H1 (cell line): ENCODE measurements at regions not wholly inside any gene's neighbourhood (a gene's known extent, or its start where the extent isn't known, plus 50 kb on each side); places are given as distances from the start of the nearest gene placed in this dataset.

Experiments used
- CTCF ChIA-PET: fragments of 300-600 bp; sonication (Branson Sonifier 250); formaldehyde crosslinking; loops from one replicate; lab custom pipeline; 2021; ENCODE audit not compliant: partially characterized antibody; lab: Charles Lee
- POLR2A ChIA-PET: fragments of 300-600 bp; sonication (Branson Sonifier 250); formaldehyde crosslinking; loops from one replicate; lab custom pipeline; 2021; ENCODE audit warnings: inconsistent platforms; ENCODE audit not compliant: partially characterized antibody; lab: Charles Lee
- DNase-seq, 2 experiments: peaks; one replicate each; pipeline versions ENCODE4 v3.0.0 to v3.0.0-alpha.2; 2010 to 2022; ENCODE audit warnings: low spot score in 2 of 2, low read depth in 1 of 2, mixed read lengths in 1 of 2
- FAIRE-seq: peaks from 2 replicates; lab custom pipeline; 2011; peaks lifted over from hg19 to GRCh38; lab: Jason Lieb, UNC
- H2AFZ ChIP-seq: 2 replicates; pipeline ENCODE4 v1.8.1; 2012; ENCODE audit warnings: low read length, inconsistent platforms
- H2AK5ac ChIP-seq: 2 replicates; pipeline ENCODE4 v1.6.1; 2013; ENCODE audit warnings: low read depth, low read length
- H2BK120ac ChIP-seq: replicated peaks from 2 replicates; pipeline ENCODE3; 2013; ENCODE audit warnings: low read depth, low read length, inconsistent platforms
- H2BK12ac ChIP-seq: 2 replicates; pipeline ENCODE4 v1.6.1; 2013; ENCODE audit warnings: low read depth, low read length
- H2BK15ac ChIP-seq: 2 replicates; pipeline ENCODE4 v1.6.1; 2013; ENCODE audit warnings: low read length
- H2BK20ac ChIP-seq: 2 replicates; pipeline ENCODE4 v1.6.1; 2013; ENCODE audit warnings: low read length
- H2BK5ac ChIP-seq: 2 replicates; pipeline ENCODE4 v1.6.1; 2013; ENCODE audit warnings: low read depth, low read length
- H3K14ac ChIP-seq: 2 replicates; pipeline ENCODE4 v1.6.1; 2013; ENCODE audit warnings: inconsistent platforms; ENCODE audit not compliant: insufficient read length
- H3K18ac ChIP-seq: 2 replicates; pipeline ENCODE4 v1.6.1; 2013; ENCODE audit warnings: low read length; ENCODE audit errors: extremely low read depth
- H3K23ac ChIP-seq: 2 replicates; pipeline ENCODE4 v1.6.1; 2013; ENCODE audit warnings: inconsistent platforms; ENCODE audit not compliant: insufficient read length
- H3K23me2 ChIP-seq: 2 replicates; pipeline ENCODE4 v1.6.1; 2013; ENCODE audit warnings: low read depth, low read length
- H3K27ac ChIP-seq: 2 replicates; pipeline ENCODE4 v1.6.1; 2011; ENCODE audit warnings: low read depth, low read length, inconsistent platforms
- H3K27me3 ChIP-seq, 4 experiments: replicated peaks in 1 of 4; 1 replicate in 1 of 4; 2 replicates in 3 of 4; pipeline versions ENCODE4 v1.6.1 to v1.8.1; 2011 to 2013; ENCODE audit warnings: low read length in 3 of 4, mild to moderate bottlenecking in 3 of 4, inconsistent platforms in 2 of 4, mixed read lengths in 2 of 4, moderate library complexity in 1 of 4; ENCODE audit not compliant: control insufficient read depth in 3 of 4, insufficient read depth in 3 of 4; ENCODE audit errors: extremely low read depth in 1 of 4
- H3K36me3 ChIP-seq, 4 experiments: 2 replicates each; pipeline versions ENCODE4 v1.6.1 to v1.8.1; 2011 to 2013; ENCODE audit warnings: mild to moderate bottlenecking in 4 of 4, low read length in 3 of 4, moderate library complexity in 2 of 4, control low read depth in 1 of 4, inconsistent platforms in 1 of 4; ENCODE audit not compliant: insufficient read depth in 4 of 4, control insufficient read depth in 2 of 4
- H3K4ac ChIP-seq: replicated peaks from 2 replicates; pipeline ENCODE3; 2013; ENCODE audit warnings: low read length, low read depth, mixed read lengths, inconsistent platforms; ENCODE audit not compliant: insufficient read length
- H3K4me1 ChIP-seq, 4 experiments: replicated peaks in 1 of 4; 1 replicate in 1 of 4; 2 replicates in 3 of 4; pipeline versions ENCODE4 v1.6.1 to v1.8.1; 2011 to 2013; ENCODE audit warnings: low read length in 3 of 4, inconsistent platforms in 2 of 4, mixed read lengths in 1 of 4; ENCODE audit not compliant: insufficient read depth in 4 of 4, control insufficient read depth in 3 of 4
- H3K4me2 ChIP-seq, 2 experiments: 2 replicates each; pipeline versions ENCODE4 v1.6.1 to v1.8.1; 2011 to 2013; ENCODE audit warnings: low read depth in 2 of 2, low read length in 2 of 2, control low read depth in 1 of 2, inconsistent platforms in 1 of 2, mild to moderate bottlenecking in 1 of 2; ENCODE audit not compliant: insufficient read depth in 1 of 2
- H3K4me3 ChIP-seq, 4 experiments: fragments of 200-600, 300-600 bp in 1 of 4; sonication (generic), shearing (Covaris generic), sonication (Bioruptor Twin) in 1 of 4; 2 replicates each; pipeline versions ENCODE4 v1.5.1 to v1.8.1; 2011 to 2016; ENCODE audit warnings: low read length in 4 of 4, low read depth in 3 of 4, control low read depth in 2 of 4, inconsistent platforms in 2 of 4, mild to moderate bottlenecking in 2 of 4, mixed read lengths in 1 of 4, moderate library complexity in 1 of 4; ENCODE audit not compliant: insufficient read depth in 2 of 4; ENCODE audit errors: extremely low read depth in 1 of 4
- H3K56ac ChIP-seq: replicated peaks from 2 replicates; pipeline ENCODE3; 2013; ENCODE audit warnings: low read depth, mild to moderate bottlenecking, mixed read lengths, low read length, inconsistent platforms; ENCODE audit not compliant: insufficient read length
- H3K79me1 ChIP-seq: 2 replicates; pipeline ENCODE4 v1.6.1; 2013; ENCODE audit warnings: low read depth, low read length, control low read depth
- H3K79me2 ChIP-seq, 2 experiments: 2 replicates each; pipeline versions ENCODE4 v1.6.1 to v1.8.1; 2012 to 2013; ENCODE audit warnings: low read length in 2 of 2, mild to moderate bottlenecking in 2 of 2, inconsistent platforms in 1 of 2; ENCODE audit not compliant: insufficient read depth in 2 of 2, control insufficient read depth in 1 of 2
- H3K9ac ChIP-seq, 4 experiments: replicated peaks in 1 of 4; 1 replicate in 1 of 4; 2 replicates in 3 of 4; pipeline versions ENCODE4 v1.6.1 to v1.8.1; 2011 to 2013; ENCODE audit warnings: low read depth in 3 of 4, low read length in 3 of 4, control low read depth in 2 of 4, mild to moderate bottlenecking in 2 of 4, moderate library complexity in 2 of 4, inconsistent platforms in 1 of 4; ENCODE audit errors: extremely low read depth in 1 of 4
- H3K9me3 ChIP-seq, 2 experiments: 2 replicates each; pipeline versions ENCODE4 v1.6.1 to v1.8.1; 2012 to 2013; ENCODE audit warnings: mild to moderate bottlenecking in 2 of 2, moderate library complexity in 2 of 2, control low read depth in 1 of 2, inconsistent platforms in 1 of 2, low read depth in 1 of 2, low read length in 1 of 2, mixed read lengths in 1 of 2; ENCODE audit not compliant: insufficient read depth in 2 of 2
- H4K20me1 ChIP-seq, 2 experiments: replicated peaks in 1 of 2; 2 replicates each; pipeline versions ENCODE3 to v1.8.1; 2011 to 2013; ENCODE audit warnings: inconsistent platforms in 2 of 2, low read length in 2 of 2, mild to moderate bottlenecking in 1 of 2; ENCODE audit not compliant: insufficient read depth in 2 of 2, control insufficient read depth in 1 of 2
- H4K5ac ChIP-seq: 2 replicates; pipeline ENCODE4 v1.6.1; 2013; ENCODE audit warnings: low read length, low read depth, mixed read lengths, inconsistent platforms; ENCODE audit not compliant: insufficient read length
- H4K8ac ChIP-seq: 2 replicates; pipeline ENCODE4 v1.8.0; 2013; ENCODE audit warnings: mild to moderate bottlenecking, moderate library complexity, low read length, inconsistent platforms; ENCODE audit not compliant: insufficient read depth; ENCODE audit errors: extremely low read depth
- H4K91ac ChIP-seq: replicated peaks from 2 replicates; pipeline ENCODE3; 2013; ENCODE audit warnings: low read length, mixed read lengths, inconsistent platforms; ENCODE audit not compliant: insufficient read length
- ATF3 ChIP-seq: IDR thresholded peaks from 2 replicates; pipeline ENCODE4 v1.6.1; 2011; ENCODE audit warnings: low read depth, mild to moderate bottlenecking, low read length; ENCODE audit not compliant: insufficient read depth
- BCL11A ChIP-seq, 2 experiments: IDR thresholded peaks; one replicate each; pipeline ENCODE4 v1.6.1; 2011; ENCODE audit warnings: low read depth in 2 of 2, low read length in 2 of 2, mild to moderate bottlenecking in 2 of 2
- CBX5 ChIP-seq: fragments of 300-800, 300-1000 bp; sonication (generic); IDR thresholded peaks from 2 replicates; pipeline ENCODE4 v1.7.1; 2016; ENCODE audit warnings: antibody characterized with exemption, low read length, low read depth
- CBX8 ChIP-seq: fragments of 300-800, 300-1000 bp; sonication (generic); IDR thresholded peaks from 2 replicates; pipeline ENCODE4 v1.7.1; 2016; ENCODE audit warnings: low read depth, low read length, borderline replicate concordance
- CTBP2 ChIP-seq: IDR thresholded peaks from 2 replicates; pipeline ENCODE4 v1.7.0; 2011; ENCODE audit warnings: borderline replicate concordance, mild to moderate bottlenecking, moderate library complexity, mixed read lengths, low read length; ENCODE audit not compliant: insufficient read depth, insufficient read length
- EP300 ChIP-seq, 2 experiments: IDR thresholded peaks; 1 replicate in 1 of 2; 2 replicates in 1 of 2; pipeline ENCODE4 v1.6.1; 2011 to 2012; ENCODE audit warnings: low read depth in 2 of 2, low read length in 2 of 2, mild to moderate bottlenecking in 2 of 2, borderline replicate concordance in 1 of 2, inconsistent platforms in 1 of 2, moderate library complexity in 1 of 2
- EZH2 ChIP-seq: fragments of 200-600 bp; sonication (generic); IDR thresholded peaks from 2 replicates; pipeline ENCODE4 v1.7.1; 2012; ENCODE audit warnings: low read depth, mild to moderate bottlenecking, moderate library complexity, low read length, inconsistent platforms; ENCODE audit not compliant: severe bottlenecking
- HDAC6 ChIP-seq: IDR thresholded peaks from one replicate; pipeline ENCODE4 v1.7.1; 2012; ENCODE audit warnings: low read depth, mild to moderate bottlenecking, inconsistent platforms, low read length, moderate library complexity
- JUND ChIP-seq: IDR thresholded peaks from 2 replicates; pipeline ENCODE4 v1.6.1; 2011; ENCODE audit warnings: mild to moderate bottlenecking, improper control_type of control experiment, low read length
- KDM5A ChIP-seq: fragments of 200-600 bp; IDR thresholded peaks from 2 replicates; pipeline ENCODE4 v1.7.1; 2012; ENCODE audit warnings: mild to moderate bottlenecking, low read length, inconsistent platforms, mixed read lengths
- MAFK ChIP-seq: IDR thresholded peaks from 2 replicates; pipeline ENCODE4 v1.6.1; 2012; ENCODE audit warnings: low read depth, mild to moderate bottlenecking, improper control_type of control experiment, low read length
- POLR2A ChIP-seq, 2 experiments: IDR thresholded peaks; 1 replicate in 1 of 2; 2 replicates in 1 of 2; pipeline ENCODE4 v1.6.1; 2011; ENCODE audit warnings: low read depth in 2 of 2, low read length in 2 of 2, mild to moderate bottlenecking in 2 of 2; ENCODE audit errors: control extremely low read depth in 1 of 2
- SIN3A ChIP-seq, 2 experiments: IDR thresholded peaks in 1 of 2; conservative IDR thresholded peaks in 1 of 2; 2 replicates each; pipeline ENCODE4 v1.6.1; 2011 to 2012; ENCODE audit warnings: low read length in 2 of 2, improper control_type of control experiment in 1 of 2, low read depth in 1 of 2, mild to moderate bottlenecking in 1 of 2
- TAF7 ChIP-seq: optimal IDR thresholded peaks from 2 replicates; pipeline ENCODE3; 2011; ENCODE audit warnings: low read depth, mild to moderate bottlenecking, inconsistent platforms, low read length, moderate library complexity, borderline replicate concordance
- WGBS, 2 experiments: shearing (Covaris generic) in 1 of 2; methylation state at CpG; one replicate each; pipeline versions ENCODE4 v1.1.6 to v1.1.7; 2013 to 2015; ENCODE audit warnings: low lambda C conversion rate in 2 of 2, mixed read lengths in 2 of 2, inconsistent platforms in 1 of 2, low coverage in 1 of 2, missing lambda C conversion rate in 1 of 2; ENCODE audit not compliant: insufficient replicate concordance in 2 of 2, insufficient coverage in 1 of 2, insufficient read length in 1 of 2; ENCODE audit errors: extremely low coverage in 1 of 2, missing lambda C conversion rate in 1 of 2; 5-methylcytosine and 5-hydroxymethylcytosine counted together

GRCh38 chrX:10087391-10087790, 69.4 kb upstream of the CLCN4 start:
- H3K27me3 ChIP-seq, result no peaks in the 10 kb centered on the region
- H4K20me1 ChIP-seq, result no peaks in the 10 kb centered on the region
- H2BK20ac ChIP-seq, result no peak overlapping the region
- no peaks in the 10 kb centered on the region for H3K9me3 ChIP-seq
- DNase-seq, result no peak
- ChIA-PET CTCF (no interaction called here), POLR2A (no interaction called here)
- H3K56ac ChIP-seq, result no peak overlapping the region
- no peak overlapping the region for H3K4me2 ChIP-seq
- no peak overlapping the region for H2AFZ ChIP-seq
- no peak overlapping the region for H4K5ac ChIP-seq
- no peaks in the 10 kb centered on the region for H3K23me2 ChIP-seq
- no peak overlapping the region for H3K4ac ChIP-seq
- peaks cover 0 to 5% (median 0%) of the 10 kb centered on the region in 4 experiments; a peak in 3 of 7 replicates for H3K4me1 ChIP-seq
- H2AK5ac ChIP-seq, result no peak overlapping the region
- H4K8ac ChIP-seq, result no peak overlapping the region
- no peak overlapping the region for H2BK5ac ChIP-seq
- no peaks in the 10 kb centered on the region for H3K79me1 ChIP-seq
- H3K14ac ChIP-seq, result no peak overlapping the region
- no peak overlapping the region for H2BK12ac ChIP-seq
- no peaks in the 10 kb centered on the region for H3K79me2 ChIP-seq
- no peak overlapping the region for H2BK120ac ChIP-seq
- no peak overlapping the region for H3K9ac ChIP-seq
- H2BK15ac ChIP-seq, result no peak overlapping the region
- H4K91ac ChIP-seq, result no peak overlapping the region
- no peak overlapping the region for H3K23ac ChIP-seq
- WGBS, 2 experiments, result 96% methylated on average over 9 of the region's 9 CpGs; no CpG with 5 or more reads in 1 of the 2 experiments
- H3K36me3 ChIP-seq, result peaks cover 0 to 18% (median 2%) of the 10 kb centered on the region in 4 experiments; a peak in 4 of 8 replicates
- no peak overlapping the region for H3K18ac ChIP-seq
- no peak for FAIRE-seq
- no peak overlapping the region for H3K27ac ChIP-seq
- H3K4me3 ChIP-seq, result no peak overlapping the region
- TF ChIP-seq CBX8, result no peak
- TF ChIP-seq EP300 (IDR thresholded peaks at IDR 0.05; ENCODE audit: borderline replicate concordance in 1 of 2, low read depth in 2 of 2, low read length in 2 of 2), result no peak
- TF ChIP-seq JUND, result no peak
- no peak for TF ChIP-seq TAF7
- TF ChIP-seq SIN3A (conservative IDR thresholded peaks at IDR 0.05 in 1 of 2, IDR thresholded peaks at IDR 0.05 in 1 of 2; ENCODE audit: low read depth in 1 of 2, low read length in 2 of 2), result no peak
- no peak for TF ChIP-seq MAFK
- no peak for TF ChIP-seq POLR2A (IDR thresholded peaks at IDR 0.05; ENCODE audit: control extremely low read depth in 1 of 2, low read depth in 2 of 2, low read length in 2 of 2)
- TF ChIP-seq HDAC6, result no peak
- TF ChIP-seq CBX5, result no peak
- no peak for TF ChIP-seq EZH2
- no peak for TF ChIP-seq KDM5A
- TF ChIP-seq BCL11A (IDR thresholded peaks at IDR 0.05; ENCODE audit: low read depth in 2 of 2, low read length in 2 of 2), result no peak
- TF ChIP-seq CTBP2, result no peak
- TF ChIP-seq ATF3, result no peak
